Neural cell (in vitro differentiated cells): ENCODE measurements at regions not wholly inside any gene's neighbourhood (a gene's known extent, or its start where the extent isn't known, plus 50 kb on each side); places are given as distances from the start of the nearest gene placed in this dataset.

Experiments used
- EZH2 ChIP-seq: fragments of 200-600, 300-800 bp; shearing (Covaris generic), sonication (generic); IDR thresholded peaks from 2 replicates; pipeline ENCODE4 v1.6.1; 2014; ENCODE audit warnings: antibody characterized with exemption, low read length, borderline replicate concordance, mild to moderate bottlenecking; ENCODE audit not compliant: insufficient read depth, poor library complexity, severe bottlenecking
- MXI1 ChIP-seq: fragments of 450-650 bp; conservative IDR thresholded peaks from 2 replicates; pipeline ENCODE4 v1.6.1; 2014; ENCODE audit warnings: antibody characterized with exemption, mild to moderate bottlenecking; ENCODE audit not compliant: poor library complexity, severe bottlenecking
- POLR2AphosphoS5 ChIP-seq: IDR thresholded peaks from 2 replicates; pipeline ENCODE4 v1.6.1; 2012
- RAD21 ChIP-seq: fragments of 450-650 bp; conservative IDR thresholded peaks from 2 replicates; pipeline ENCODE4 v1.6.1; 2014; ENCODE audit warnings: antibody characterized with exemption, mild to moderate bottlenecking, moderate library complexity
- SMC3 ChIP-seq: fragments of 450-650 bp; conservative IDR thresholded peaks from 2 replicates; pipeline ENCODE4 v1.6.1; 2014; ENCODE audit warnings: antibody characterized with exemption, mild to moderate bottlenecking, moderate library complexity; ENCODE audit not compliant: poor library complexity
- TAF1 ChIP-seq: IDR thresholded peaks from 2 replicates; pipeline ENCODE4 v1.6.1; 2012; ENCODE audit warnings: low read depth
- TF ChIP-seq, protein P1 (sequence below): fragments of 450-650 bp; IDR thresholded peaks from 2 replicates; pipeline ENCODE4 v1.5.1; 2014; ENCODE audit warnings: antibody characterized with exemption, mild to moderate bottlenecking, moderate library complexity; ENCODE audit not compliant: poor library complexity, severe bottlenecking

DNA sequence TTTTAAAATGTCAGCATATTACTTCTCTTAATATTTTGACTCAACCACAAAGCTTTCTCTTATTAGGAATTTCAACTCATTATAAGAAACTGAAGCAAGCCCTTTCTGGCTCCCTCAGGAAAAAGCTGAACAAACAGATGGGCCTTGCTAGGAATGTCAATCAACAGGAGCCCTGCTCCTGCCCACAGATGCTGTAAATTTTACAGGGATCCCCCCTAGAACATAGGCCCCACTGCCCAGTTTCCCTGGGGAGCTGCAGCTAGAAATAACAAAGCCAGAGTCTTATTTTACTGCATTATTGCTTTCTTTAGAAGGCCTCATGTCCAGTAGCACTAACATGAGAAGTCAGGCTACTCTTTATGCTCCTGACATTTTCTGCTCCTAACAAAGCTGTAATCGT is 103.8 kb downstream of the PCSK1 start:
- TF ChIP-seq, protein P1, sequence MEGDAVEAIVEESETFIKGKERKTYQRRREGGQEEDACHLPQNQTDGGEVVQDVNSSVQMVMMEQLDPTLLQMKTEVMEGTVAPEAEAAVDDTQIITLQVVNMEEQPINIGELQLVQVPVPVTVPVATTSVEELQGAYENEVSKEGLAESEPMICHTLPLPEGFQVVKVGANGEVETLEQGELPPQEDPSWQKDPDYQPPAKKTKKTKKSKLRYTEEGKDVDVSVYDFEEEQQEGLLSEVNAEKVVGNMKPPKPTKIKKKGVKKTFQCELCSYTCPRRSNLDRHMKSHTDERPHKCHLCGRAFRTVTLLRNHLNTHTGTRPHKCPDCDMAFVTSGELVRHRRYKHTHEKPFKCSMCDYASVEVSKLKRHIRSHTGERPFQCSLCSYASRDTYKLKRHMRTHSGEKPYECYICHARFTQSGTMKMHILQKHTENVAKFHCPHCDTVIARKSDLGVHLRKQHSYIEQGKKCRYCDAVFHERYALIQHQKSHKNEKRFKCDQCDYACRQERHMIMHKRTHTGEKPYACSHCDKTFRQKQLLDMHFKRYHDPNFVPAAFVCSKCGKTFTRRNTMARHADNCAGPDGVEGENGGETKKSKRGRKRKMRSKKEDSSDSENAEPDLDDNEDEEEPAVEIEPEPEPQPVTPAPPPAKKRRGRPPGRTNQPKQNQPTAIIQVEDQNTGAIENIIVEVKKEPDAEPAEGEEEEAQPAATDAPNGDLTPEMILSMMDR, result no peak
- TF ChIP-seq EZH2, result no peak
- no peak for TF ChIP-seq TAF1
- no peak for TF ChIP-seq POLR2AphosphoS5
- TF ChIP-seq MXI1, result no peak
- no peak for TF ChIP-seq SMC3
- no peak for TF ChIP-seq RAD21
